Limb (tissue), 2 donors: ENCODE measurements at regions not wholly inside any gene's neighbourhood (a gene's known extent, or its start where the extent isn't known, plus 50 kb on each side); places are given as distances from the start of the nearest gene placed in this dataset.
"Not testable (repeated sequence)": the region's sequence is repeated elsewhere in the genome, so short reads cannot be mapped to it uniquely, and the experiment has no call there.

Experiments
- DNase-seq, 2 donors: peaks; one replicate each; pipeline ENCODE4 v3.0.0-alpha.2; 2016; ENCODE audit errors: extremely low spot score in 2 of 2

DNA sequence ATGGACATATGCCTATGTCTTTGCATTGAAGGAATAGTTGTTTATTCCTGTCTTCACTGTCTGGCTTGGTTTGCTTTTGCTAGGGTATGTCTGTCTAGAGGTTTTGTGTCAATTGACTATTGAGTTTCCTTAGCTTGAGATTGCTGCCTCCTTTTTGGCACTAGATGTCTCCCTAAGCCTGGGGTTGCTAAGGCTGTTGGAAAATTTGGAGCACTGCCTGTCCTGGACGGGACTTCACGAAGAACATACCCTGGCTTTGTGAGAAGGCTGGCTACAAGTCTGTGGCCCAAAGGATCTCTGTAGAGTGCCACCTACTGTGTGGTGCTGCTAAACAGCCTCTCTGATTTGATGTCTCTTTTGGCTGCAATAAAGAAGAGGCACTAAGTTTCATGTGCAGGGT, 183.8 kb upstream of the NUDT10 start:
- DNase-seq: peak in 1 of 2 donors; percentile 36

DNA sequence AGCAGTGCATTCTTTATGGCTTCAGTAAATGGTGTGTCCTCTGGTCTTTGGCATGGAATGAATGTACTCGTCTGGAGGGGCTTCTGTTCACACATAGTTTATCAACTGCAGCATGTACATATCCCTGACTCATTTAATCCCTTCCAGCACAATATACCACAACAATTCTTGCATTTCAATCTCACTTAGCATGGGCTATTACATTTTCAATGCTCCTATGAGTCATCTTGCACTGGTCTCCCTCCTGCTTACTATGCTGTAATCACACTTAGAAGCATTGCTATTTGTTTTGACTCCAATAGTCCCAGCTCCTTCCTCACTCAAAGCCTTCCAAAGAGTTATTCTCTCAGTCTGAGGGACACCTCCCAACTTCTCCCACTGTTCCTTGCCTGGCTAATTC, 180.9 kb upstream of the NUDT10 start:
- no peak for DNase-seq

DNA sequence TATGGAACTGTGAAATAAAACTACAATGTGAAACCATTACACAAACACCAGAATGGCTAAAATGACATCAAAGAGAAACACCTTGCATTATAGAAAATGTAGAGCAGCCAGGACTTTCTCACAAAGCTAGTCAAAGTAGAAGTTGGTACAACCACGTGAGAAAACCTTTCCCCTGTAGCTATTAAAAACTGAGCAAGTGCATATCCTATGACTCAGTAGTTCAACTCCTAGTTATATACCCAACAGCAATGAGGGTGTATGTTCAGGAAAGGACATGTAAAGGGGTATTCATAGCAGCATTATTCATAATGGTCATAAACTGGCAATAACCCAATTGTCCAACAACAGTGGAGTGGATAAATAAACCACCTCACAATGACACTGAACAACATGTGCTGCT, 177.5 kb upstream of the NUDT10 start:
- no peak for DNase-seq

DNA sequence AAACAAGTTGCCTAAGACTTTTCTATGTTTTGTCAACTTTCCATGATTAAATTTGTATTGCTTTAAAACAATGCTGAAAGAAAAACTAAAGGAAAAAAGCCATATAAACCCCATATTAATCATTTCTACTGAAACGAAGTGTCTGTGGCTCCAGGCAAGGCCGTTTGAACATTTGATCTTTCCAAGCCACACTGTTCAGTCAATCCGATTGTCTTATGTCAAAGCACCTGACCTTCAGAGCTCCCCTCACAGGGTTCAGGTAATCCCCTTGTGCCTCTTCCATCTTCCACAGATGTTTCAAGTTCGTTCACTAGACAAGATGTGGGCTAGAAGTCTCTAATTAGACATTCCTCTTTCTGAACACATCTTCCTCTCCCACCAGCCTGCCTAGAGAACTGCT, 177.1 kb upstream of the NUDT10 start:
- no peak for DNase-seq

DNA sequence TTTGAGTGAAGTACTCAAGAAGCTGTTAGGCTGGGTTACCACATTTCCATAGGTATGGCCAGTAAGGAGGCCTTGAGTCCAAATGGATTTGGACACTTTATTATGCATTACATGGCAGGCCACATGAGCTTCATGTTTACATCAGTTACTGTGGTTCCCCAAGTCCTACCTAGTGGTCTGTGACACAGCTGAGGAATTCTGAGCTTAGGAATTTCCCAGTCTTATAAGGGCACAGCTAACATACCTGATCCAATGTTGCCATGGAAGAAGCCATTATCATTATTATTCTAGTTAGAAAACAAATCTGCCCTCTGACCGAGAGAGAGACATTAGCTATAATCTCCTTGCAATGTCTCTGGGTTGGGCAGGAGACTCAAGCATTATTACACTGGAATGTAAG, 174.4 kb upstream of the NUDT10 start:
- DNase-seq: no peak

DNA sequence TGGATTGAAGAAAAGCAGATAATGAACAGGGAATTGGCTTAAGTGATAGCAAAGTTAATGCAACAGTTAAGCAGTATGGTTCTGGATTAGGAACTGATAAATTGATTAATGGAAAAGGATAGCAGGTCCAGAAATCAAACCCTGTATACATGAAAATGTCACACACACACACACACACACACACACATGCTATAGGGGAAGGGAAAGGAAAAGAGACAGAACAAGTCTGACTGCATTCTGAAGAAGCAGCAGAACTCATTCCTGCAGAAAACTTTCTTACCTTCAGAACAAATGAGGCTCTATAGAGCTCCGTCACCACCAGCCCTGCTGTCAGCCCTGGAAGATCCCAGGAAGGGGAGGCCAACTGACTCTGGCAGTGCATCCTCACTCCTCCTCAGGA, 173.2 kb upstream of the NUDT10 start:
- not testable (repeated sequence) for DNase-seq

DNA sequence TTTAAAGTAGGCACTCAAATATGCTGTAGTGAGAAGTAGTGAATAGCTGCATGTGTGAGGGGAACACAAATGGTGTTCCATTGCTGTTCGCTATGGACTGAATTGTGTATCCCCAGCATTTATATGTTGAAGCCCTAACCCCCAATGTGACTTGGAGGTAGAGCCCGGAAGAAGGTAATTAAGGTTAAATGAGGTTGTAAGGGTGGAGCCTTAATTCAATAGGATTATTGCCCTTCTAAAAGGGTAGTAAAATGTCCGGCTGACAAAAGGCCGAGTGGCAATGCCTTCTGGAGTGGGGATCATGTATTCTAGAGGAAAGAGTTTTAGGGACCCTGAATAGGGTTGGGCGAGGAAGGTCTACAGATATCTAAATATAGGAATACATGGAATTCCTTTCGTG, 168.9 kb upstream of the NUDT10 start:
- no peak for DNase-seq

DNA sequence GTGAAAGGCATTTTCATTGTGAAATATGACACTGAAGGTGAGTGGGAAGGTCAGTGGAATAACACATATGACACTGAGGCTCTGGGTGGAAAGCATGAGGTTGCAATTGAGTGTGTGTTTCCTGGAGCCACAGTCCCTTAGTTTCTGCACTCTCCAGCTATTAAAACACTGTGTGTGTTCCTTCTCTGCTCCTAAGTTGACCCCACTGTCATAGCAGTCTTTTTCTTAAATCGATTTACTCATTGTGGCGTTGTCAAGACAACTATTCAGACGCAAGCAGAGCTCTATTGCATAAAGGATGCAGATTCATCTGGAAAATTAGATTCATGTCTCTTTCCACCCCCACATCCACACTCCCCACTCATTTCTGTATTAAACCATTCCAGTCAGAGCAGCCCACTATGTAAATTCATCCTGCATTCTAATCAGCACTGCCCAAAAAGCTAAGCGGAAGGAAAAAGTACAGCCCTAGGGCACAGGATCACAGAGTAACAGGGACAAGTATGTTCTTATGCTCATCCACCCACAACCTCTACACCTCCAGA, 154.2 kb upstream of the NUDT10 start:
- DNase-seq: not testable (repeated sequence)

DNA sequence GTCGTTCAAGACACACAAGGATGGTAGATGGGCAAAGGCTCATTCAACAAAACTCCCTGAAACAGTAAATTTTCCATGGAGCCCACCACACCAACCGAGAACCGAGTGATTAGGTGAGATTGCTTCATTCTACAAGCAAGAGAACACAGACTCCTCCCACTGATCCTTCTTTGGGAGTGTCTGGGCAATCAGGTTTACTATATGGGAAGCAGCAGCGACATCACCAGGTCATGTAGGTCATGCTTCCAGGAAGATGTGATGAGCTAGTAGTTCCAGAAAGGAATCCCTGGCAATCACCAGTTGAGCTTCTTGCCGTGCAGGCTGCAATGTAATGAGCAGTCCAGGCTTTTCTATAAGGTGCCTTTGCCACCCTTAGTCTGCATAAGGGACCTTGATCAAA, 152.8 kb upstream of the NUDT10 start:
- DNase-seq: not testable (repeated sequence)

DNA sequence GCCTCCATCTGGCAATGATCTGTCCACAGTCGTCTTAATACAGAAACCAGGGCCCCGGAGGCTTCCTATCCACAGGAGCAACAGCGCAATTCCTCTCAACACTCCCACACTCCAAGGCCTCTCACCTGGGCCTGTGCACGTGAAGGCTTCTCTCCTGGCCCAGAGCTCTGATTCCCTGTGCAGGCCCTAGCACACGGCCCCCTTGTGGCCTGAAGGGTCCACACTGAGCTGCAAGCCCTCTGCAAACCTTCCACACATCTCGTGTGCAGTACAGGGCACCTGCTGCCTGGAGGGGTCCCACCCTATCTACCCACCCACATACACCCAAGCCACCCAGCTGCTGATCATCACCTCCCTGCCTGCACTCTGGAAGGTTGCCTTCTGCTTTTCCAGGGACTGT, 150.1 kb upstream of the NUDT10 start:
- DNase-seq: no peak

DNA sequence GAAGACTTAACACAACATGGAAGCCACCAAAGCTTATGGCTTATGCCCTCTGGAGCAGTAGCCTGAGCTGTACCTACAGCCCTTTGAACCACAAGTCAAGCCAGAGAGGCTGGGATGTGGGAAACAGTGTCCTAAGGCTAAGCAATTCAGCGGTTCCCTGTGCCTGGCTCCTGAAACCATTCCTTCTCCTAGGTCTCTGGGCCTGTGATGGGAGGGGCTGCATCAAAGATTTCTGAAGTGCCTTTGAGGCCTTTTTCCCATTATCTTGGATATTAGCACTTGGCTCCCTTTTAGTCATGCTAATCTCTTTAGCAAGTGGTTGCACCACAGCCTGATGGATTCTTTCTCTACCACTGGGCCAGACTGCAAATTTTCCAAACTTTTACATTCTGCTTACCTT, 140.5 kb upstream of the NUDT10 start:
- DNase-seq: no peak

DNA sequence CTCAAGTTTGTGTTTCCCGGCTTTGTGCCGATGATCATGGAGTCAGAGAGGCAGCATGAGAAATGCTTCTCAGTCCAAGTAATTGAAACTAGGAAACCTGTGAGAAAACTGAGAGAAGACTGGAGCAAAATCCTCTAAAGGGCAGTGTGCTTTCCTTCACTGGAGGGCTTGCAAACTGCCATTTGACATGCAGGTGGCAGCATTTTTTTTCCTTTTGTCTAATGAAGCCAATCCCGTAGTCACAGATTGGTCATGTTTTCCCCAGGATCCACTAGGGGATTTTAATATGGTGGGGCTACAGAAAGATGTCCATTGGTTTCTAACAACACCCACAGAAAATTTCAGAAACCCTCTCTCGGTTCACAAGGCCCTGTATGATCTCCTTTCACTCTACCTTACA, 117.4 kb upstream of the NUDT10 start:
- DNase-seq: no peak

DNA sequence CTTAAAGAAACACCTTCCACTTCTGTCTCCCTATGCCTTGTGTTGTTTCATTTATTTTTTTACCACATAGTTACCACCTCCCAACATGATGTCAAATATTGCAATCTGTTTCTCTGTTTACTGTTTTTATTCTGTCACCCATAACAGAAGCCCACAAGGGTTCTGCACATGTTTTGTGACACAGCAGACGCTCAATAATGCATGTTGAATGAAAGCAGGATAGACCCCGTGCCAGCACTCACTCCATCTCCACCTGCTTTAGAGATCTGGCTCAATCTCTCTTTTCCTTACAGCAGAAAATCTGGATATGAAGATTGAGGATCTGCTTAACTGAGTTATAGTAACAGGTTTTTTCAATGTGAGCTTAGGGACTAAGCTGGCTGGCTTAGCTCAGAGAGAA, 116.8 kb upstream of the NUDT10 start:
- no peak for DNase-seq

DNA sequence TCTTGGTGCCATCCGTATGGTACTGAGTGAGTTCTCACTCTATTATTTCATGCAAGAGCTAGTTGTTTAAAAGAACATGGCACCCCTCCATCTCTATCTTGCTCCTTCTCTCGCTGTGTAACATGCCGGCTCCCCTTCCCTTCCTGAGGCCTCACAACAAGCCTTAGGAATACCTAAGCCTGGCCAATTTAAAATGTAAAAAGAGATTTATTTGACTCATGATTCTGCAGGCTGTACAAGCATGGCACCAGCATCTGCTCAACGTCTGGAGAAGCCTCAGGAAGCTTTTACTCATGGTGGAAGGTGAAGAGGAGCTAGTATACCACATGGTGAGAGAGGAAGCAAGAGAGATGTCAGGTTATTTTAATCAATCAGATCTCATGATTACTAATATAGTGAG, 90.4 kb upstream of the NUDT10 start:
- DNase-seq: no peak

DNA sequence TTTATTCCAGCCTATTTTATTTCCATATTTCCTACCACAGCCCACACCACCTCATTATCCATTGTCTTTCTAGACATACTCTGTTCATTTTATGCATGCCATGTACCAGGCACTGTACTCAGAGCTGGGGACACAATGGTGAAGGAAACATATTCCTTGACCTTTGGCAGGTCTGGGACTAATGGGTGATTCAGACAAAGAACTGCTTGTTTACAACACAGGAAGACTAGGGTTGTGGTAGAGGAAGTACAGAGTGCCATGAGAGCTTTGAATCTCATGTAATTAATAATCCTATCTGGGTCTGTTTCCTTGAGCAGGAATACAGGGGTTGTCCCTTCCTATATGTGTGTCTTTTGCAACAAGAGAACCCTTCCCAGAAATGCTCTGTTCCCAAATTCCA, 75.1 kb upstream of the NUDT10 start:
- no peak for DNase-seq

DNA sequence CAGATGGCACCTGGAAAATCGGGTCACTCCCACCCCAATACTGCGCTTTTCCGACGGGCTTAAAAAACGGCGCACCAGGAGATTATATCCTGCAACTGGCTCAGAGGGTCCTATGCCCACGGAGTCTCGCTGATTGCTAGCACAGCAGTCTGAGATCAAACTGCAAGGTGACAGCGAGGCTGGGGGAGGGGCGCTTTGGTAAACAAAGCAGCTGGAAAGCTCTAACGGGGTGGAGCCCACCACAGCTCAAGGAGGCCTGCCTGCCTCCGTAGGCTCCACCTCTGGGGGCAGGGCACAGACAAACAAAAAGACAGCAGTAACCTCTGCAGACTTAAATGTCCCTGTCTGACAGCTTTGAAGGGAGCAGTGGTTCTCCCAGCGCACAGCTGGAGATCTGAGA, 70.4 kb upstream of the NUDT10 start:
- not testable (repeated sequence) for DNase-seq

DNA sequence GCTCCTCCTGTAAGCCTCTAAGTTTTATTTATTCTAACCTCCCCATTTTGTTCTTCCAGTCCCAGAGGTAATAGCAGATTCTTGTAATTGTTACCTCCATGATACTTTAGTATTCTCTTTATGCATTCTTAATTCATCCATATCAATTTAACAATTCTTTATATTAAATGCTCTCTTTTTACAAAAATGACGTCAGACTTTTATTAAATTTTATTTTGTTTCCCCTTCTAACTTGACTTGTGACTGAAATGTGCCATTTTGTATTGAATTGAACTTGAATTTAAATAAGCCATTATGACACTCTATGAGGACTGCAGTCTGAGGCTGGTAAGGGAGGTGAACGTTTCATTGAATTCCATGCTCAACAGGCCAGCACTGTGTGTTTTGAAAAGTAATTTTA, 60.0 kb upstream of the NUDT10 start:
- no peak for DNase-seq

DNA sequence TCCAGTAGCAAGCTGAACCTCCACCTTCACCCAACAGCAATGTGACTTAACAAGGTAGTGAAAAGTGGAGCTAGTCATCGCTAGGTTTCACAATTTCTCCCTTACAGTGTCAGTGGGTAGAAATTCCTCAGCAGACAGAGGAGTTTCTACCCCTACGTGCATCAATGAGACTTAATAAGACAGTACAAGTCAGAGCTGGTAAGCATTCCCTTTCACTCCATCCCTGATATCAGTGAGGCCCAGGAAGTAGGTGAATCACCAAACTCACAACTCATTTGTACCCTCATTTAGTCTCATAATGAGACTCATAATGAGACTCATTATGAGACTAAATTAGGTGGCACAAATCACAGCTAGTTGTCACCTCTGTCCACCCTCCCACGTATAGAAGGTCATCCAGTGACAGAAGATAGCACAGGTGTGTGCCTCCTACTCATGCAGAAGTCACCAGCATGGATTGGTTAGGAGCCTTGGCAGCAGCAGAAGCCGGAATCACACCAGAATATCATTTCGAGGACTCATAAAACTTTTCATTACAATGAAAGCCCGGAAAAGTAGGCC, 50.8 kb upstream of the NUDT10 start:
- no peak for DNase-seq
